ENCODE measurements at regions not wholly inside any gene's neighbourhood (a gene's known extent, or its start where the extent isn't known, plus 50 kb on each side); places are given as distances from the start of the nearest gene placed in this dataset.

DNA sequence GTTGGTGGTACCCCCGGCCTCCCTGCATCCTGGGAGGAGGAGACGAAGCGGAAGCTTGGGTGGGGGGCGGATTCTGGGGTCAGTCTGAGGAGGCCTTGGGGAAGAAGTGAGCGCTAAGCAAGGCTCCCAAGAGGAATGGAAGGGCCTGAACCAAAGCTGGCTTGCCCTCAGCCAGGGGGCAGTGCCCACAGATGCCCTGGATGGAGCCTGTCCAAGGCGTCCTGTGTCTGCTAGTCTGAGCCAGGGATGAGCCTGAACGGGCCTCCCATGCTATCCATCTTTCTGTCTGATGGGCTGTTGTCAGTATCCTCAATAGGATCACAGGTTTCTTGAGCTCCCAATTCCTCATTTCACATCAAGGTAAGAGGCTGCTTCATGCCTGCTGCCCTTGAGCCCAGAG, 122.3 kb upstream of the LHX1 start:
- no peak for DNase-seq (ENCODE audit: low read depth in 2 of 2, low spot score in 1 of 2)

DNA sequence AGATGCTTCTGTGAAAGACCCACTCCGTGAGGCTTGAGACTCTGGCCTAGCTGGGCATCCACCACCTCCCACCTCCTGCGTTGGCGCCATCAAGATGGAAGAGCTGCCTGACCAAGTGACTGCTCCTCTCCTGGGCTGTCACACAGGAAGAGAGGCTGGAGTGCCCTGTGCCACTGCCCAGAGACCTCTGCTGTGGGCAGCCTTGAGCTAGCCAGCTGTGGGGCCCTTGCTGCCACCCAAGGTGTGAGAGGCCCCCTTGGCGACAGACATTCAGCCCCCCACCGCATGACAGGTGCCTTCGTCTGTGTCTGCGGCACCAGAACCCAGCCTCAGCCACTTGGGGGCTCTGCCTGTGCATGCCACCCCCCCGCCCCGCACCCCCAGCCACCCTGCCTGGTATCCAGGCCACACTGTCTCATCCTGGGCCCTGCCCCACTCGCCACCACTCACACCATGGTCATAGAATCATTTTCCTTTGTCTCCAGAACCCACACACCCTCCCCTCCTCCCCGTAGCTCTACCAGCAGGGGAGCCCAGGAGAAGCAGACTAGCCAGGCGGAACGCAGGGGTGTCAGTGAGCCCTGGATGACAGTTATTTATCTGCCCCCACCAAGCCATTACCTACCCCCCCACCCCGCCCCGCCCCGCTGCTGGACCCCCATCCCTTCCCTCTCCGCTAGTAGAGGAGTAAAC, 120.9 kb upstream of the LHX1 start:
- no peak for DNase-seq (ENCODE audit: low read depth in 2 of 2, low spot score in 1 of 2)

DNA sequence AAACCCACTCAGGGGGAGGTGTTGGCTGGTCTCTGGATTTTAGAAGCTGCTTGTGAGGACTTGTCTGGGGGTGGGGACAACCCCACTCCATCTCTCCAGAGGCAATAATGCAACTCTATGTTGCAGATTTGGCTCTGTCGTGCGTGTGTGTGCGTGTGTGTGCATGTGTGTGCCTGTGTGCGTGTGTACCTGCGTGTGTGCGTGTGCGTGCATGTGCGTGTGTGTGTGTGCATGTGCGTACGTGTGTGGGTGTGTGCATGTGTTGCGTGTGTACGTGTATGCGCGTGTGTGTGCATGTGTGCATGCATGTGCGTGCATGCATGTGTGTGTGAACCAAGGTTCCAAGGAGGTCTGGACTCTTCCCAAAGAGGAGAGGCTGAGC, 120.4 kb upstream of the LHX1 start:
- DNase-seq (ENCODE audit: low read depth in 2 of 2, low spot score in 1 of 2), result no peak

DNA sequence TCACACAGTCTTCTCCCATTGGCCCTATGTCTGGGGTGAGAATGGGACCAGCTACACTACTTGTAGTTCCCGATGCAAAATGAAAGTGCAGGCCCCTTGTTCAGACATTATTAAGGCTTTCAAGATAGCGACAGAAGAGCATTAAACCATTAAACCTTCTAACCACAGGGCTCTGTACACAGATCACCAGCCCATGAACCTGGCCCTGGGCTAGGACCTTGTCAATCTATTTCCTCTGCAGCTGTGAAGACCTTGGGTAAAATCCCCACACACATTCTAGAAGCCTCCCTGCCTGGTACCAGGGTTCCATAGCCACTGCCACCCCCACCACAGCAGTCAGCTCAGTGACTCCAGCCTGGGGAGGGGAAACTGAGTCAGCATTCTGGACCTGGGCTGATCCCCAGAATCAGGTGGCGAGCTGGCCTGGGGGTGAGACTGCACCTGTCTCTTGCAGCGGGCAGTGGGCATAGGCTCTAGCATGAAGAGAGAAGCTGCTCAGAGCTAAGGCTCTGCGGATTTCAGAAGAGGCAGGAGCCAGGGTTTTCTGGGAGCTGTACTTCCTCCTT, 119.7 kb upstream of the LHX1 start:
- no peak for DNase-seq (ENCODE audit: low read depth in 2 of 2, low spot score in 1 of 2)

DNA sequence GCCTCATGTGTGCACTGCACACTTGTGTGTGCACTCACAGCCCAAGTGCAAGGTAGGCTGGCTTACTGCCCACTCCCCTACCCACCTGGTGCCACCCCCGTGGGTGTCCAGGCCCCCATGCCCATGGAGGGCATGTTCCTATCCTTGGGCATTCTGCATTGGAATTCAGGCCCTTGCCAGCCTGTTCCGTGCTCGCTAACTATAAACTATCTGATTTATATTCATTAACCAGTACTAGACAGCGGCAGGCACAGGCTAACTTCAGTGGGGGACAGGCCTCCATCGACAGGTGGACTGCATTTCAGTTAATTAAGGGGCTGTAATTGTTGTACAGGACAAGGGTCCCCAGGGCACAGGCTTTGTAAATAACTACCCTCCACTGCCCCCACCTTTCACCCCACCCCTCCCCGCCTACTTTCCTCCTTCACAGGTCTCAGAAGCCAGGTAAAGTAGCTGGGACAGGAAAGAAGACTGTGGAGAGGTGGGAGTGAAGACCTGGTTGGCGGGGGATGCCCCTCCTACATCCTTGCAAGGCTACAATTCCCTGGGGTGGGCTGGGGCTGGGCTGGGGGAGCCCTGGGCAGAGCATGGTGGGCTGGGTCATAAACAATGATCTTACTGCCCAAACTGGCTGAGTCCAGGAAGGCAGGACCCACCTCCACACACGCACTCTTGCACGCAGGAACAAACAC, 119.0 kb upstream of the LHX1 start:
- no peak for DNase-seq (ENCODE audit: low read depth in 2 of 2, low spot score in 1 of 2)

DNA sequence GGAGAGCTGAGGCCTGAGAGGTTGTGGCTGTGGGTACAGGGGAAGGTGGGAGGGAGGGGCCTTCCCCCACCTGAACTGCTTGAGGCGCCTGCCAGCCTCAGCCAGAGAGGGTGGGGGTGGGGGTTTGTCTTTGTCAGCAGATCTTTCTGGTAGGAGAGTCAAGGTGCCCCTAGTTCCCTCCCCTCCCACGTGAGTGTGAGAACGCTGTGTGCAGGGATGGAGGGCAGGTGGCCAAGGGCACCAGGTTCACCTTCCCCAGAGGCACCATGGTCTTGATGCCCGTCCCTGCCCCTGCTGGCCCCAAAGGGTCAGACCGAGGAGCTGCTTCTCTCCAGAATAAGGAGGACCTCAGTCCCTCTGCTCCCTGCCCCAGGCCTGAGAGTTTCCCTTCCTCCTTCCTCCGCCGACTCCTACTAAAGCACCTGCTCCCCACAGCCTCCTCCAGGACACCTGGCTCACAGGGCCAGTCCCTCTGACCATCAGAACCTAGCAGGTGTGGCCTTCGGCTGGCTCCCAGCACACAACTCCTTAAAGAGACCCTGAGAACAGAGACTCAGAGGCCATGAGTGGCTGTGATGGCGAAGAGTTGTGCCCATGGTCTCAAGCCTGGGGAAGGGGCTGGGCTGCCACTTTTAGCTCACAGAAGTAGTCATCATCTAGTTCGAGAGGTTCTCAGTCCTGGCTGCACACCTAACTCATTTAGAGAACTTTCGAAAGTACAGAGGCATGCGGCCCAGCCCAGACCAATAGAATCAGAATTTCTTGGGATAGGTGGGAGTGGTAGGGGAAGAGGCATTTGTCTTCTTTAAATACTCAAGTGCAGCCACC, 113.2 kb upstream of the LHX1 start:
- DNase-seq (ENCODE audit: low read depth in 2 of 2, low spot score in 1 of 2), result no peak

DNA sequence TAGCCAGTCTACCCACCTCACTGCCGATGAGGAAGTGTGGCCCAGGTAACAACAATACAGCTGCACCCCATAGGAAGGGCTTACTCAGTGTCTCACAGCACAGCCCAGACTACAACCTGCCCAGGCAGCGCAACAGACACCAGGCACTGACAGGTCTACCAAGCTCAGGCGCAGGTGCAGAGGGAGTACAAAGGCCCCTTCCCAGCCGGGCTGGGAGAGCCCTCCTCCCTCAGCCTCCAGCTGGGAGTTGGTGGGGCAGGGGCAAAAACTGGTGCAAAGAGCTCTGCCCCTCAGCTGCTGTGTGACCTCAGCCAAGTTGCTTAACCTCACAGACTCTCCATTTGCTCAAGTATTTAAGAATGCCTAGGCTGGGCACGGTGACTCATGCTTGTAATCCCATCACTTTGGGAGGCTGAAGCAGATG, 112.6 kb upstream of the LHX1 start:
- DNase-seq (ENCODE audit: low read depth in 2 of 2, low spot score in 1 of 2), result no peak

DNA sequence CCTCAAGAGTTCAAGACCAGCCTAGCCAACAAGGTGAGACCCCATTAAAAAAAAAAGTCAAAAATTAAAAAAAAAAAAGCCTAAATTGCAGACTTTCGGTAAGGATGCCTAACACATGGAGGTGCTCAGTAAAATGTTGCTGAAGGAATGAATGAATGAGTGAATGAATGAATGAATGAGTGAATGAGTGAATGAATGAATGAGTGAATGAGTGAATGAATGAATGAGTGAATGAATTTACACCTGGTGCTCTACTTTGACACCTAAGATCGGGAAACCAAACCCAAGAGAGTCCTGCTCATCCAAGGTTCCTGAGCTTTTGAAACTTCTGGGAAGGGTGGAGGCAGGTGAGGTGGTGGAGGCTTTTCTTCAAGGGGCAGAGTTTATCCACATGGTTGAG, 112.2 kb upstream of the LHX1 start:
- no peak for DNase-seq (ENCODE audit: low read depth in 2 of 2, low spot score in 1 of 2)

DNA sequence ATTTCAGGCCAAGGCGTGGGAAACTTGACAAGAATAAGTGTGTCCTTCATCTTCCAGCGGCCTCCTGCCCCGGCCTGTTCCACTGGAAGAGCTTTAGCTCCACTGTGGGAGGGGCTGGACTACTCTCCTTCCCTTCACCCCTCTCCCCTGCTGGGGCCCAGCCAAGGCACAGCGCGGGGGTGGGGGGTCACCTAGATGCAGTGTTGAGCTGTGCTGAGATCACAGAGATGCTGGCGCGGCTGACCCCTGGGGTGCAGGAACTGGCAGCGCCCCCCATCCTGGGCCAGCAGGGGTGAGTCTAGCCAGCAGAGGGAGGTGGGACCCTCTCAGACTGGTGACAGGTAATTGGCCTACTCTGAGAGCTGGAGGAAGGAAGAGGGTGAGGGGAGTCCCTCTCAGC, 111.8 kb upstream of the LHX1 start:
- DNase-seq (ENCODE audit: low read depth in 2 of 2, low spot score in 1 of 2), result no peak

DNA sequence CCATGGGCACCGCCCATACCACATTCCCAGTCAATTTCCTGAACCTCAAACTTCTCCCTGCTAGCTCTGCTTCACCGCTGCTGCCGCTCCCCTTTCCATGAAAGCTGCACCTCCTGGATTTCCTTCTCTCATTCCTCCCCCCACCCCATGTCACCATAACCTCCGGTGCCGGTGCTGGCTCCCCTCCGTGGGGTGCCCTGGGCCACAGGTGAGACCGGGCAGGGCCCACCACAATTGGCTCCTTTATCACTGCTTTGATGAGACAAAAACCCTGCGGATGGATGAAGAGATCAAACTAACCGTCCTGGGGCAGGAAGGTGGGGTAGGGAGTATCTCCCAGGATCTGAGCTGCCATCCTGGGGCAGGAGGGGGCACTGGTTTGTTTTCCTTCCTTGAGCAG, 111.3 kb upstream of the LHX1 start:
- no peak for DNase-seq (ENCODE audit: low read depth in 2 of 2, low spot score in 1 of 2)

DNA sequence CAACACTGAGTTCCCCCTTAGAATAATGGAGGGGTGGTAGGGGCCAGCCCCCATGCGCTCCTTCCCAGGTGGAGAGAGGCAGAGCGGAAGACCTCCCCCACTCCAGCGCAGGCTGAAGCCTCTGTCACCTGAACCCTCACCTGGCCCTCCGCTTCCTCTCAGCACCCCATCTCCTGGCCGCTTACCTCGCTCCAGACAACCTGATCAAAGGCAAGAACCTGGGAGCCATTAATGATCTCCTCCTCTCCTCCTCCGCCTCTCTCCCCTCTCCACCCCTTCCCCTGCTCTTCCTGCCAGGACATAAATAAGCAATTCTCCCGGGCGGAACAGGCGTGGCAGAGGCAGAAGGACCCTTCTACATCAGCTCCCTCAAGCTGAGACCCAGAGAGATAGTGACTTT, 110.2 kb upstream of the LHX1 start:
- DNase-seq (ENCODE audit: low read depth in 2 of 2, low spot score in 1 of 2), result no peak

DNA sequence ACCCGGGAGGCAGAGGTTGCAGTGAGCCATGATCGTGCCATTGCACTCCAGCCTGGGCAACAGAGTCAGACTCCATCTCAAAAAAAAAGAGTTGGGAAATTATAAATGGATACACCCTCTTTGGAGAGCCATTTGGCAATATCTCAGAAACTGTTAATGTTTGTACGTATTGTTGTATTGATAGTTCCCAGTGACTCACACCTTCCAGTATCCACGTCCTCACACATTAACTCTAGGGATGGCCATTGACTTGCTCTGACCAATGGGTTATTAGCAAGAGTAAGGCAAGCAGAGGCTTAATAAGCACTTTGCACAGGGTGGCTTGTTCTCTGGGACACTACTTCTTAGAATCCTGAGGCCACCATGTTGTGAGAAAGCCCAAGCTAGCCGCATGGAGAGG, 107.6 kb upstream of the LHX1 start:
- no peak for DNase-seq (ENCODE audit: low read depth in 2 of 2, low spot score in 1 of 2)

DNA sequence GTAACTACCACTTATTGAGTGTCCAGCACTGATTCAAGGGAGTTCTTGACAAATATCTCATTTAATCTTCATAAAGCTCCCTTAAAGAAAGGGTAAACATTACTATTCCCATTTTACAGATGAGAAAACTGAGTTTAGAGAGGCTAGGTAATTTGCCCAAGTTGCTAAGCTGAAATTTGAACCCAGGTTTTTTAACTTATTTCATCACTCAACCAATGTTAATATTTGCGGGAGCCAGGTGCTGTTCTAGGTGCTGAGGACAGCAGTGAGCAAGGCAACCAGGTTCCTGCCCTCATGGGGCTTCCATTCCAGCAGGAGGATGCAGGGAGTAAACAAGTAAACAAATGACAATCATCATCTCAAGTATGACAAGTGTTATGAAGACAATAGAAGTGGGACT, 104.0 kb upstream of the LHX1 start:
- no peak for DNase-seq (ENCODE audit: low read depth in 2 of 2, low spot score in 1 of 2)

DNA sequence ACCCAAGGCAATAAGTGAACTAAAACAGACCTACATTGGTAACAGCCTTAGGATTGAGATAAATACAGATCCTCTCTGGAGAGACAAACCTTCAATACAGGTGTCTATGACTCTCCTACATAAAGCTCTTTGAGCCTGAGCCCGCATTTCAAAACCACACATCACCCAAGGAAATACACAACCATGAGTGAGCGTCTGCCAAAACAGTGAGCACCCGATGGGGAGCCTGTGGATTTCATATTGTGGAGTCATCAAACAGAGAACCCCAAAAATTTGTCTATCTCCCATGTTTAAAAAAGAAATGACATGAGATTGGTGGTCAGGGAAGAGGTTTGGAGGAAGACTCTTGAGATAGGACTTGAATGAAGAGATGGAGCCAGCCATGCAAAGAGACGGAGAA, 102.2 kb upstream of the LHX1 start:
- no peak for DNase-seq (ENCODE audit: low read depth in 2 of 2, low spot score in 1 of 2)

DNA sequence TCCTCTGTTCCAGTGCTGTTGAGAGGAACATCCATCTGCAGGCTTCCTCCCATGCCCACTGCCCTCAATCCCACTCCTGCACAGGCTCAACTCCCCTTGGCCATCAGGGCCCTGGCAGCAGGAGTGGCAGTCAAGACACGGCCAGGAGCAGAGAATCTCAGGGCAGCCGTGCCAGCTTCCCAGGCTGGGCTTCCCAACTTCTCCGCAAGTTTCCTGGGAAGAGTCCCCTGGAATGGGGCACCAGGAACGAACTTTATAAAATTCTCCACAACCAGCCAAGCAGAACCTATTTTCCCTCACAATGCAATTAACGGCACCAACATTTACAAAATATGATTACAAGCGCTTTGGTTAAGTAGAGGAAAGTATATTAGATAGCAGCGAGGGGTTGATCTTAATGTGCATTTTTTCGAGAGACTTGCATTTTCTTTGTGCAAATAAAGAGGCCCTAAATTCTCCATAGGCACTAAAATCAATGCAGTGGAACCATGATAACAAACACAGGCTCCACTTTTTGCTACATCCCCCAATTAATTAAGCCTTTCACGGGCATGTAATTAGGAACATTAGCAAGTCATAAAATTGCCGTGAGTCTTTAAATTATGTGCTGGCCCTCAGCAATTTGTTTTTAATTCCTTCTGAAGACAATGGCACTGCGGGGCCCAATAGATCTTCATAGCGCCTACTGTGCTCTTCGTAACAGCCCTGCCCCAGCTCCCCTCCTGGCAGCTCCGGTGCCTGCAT, 99.9 kb upstream of the LHX1 start:
- DNase-seq (ENCODE audit: low read depth in 2 of 2, low spot score in 1 of 2), result no peak

DNA sequence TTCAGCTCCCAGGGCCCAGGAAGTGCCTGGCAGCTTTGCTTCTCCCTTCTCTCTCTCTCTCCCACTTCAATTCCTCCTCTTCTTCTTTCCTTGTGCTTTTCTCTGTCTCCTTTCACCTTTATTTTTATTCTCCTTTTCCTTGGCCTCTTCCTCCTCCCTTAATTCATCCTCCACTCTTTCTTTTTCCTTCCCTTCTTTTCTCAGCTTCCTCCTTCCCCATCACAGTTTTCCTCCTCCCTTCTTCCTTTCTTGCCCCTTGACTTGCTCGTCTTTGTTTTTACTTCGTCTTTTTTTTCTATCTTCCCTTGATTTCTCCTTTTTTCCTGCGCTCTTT, 99.4 kb upstream of the LHX1 start:
- no peak for DNase-seq (ENCODE audit: low read depth in 2 of 2, low spot score in 1 of 2)

DNA sequence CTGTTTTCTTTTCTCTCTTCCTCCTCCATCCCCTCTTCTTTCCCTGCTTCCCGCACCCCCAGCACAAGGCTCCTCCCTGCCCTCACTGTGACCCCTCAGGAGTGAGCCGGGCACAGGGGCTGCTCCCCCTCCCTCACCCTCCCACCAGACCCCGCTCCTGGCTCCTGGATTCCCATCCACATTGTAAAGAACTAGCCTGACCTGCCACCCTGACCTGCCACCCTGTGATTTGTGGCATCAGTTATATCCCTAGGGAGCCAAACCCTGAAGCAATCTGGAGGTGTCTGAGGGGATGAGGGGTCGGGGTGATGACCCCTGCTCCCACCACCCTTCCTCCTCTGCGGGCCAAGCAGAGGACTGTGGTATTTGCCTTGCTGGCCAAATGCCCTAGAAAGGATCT, 98.0 kb upstream of the LHX1 start:
- DNase-seq (ENCODE audit: low read depth in 2 of 2, low spot score in 1 of 2), result no peak

DNA sequence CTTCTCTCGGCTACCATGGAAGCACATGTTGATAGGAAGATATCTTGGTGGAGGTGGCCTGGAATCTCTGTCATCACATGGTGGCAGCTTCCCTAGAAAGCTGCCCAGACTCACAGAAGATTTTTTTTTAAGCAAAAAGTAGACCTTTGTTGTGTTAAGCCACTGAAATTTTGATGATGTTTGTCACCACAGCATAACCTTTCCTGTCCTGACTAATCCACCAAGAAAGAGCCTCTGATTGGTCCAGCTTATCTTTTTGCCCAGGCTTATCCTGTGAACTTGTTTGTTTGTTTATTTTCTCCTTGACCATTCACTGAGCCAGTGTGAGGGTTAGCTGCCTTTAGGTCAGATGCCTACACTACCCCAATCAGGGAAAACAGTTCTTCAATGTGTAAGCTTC, 96.5 kb upstream of the LHX1 start:
- DNase-seq (ENCODE audit: low read depth in 2 of 2, low spot score in 1 of 2), result no peak

DNA sequence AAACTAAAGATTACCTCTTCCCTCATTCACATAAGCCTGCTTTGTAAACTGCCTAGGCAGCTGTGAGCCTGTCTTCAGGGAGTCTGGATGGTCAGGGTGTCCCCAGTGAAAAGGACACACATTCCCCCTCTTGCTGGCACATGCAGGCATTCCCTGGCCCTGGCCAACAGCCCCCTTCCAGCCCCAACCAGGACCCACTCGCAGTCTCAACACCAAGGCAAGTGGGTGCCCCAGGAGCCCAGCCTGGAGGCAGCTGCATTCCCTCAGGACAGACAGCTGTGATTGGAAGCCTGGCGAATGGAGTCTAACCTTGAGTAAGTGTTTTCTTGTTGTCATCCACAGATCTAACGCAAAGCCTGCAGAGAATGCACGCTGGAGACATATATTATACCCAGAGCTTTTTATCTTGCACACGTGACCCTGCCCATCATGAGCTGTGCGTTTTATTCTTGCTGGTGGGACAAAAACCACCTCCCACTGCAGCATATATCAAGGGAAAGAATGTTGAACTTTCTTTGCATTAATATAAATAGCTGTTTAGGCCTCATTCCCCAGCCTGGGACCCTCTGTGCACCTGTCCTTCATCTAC, 95.0 kb upstream of the LHX1 start:
- no peak for DNase-seq (ENCODE audit: low read depth in 2 of 2, low spot score in 1 of 2)

DNA sequence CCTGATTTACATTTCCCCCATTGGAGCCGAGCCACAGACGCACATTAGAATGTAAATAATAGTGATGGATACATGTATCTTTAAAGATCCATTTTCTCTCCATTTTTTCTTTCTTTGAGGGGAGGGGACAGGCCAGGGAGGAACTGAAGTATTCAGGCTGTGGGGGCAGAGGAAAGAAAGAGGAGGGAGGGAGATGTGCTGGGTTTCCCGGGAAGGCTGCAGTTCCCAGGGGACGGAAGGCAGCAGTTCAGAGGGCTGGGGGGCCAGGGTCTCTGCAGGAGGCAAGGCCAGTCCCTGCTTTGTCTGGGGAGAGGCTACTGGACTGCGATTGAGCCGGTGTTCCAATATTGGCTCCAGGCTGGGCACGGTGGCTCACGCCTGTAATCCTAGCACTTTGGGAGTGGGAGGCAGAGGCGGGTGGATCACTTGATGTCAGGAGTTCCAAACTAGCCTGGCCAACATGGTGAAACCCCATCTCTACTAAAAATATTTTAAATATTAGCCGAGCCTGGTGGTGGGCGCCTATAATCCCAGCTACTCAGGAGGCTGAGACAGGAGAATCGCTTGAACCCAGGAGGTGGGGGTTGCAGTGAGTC, 94.2 kb upstream of the LHX1 start:
- DNase-seq (ENCODE audit: low read depth in 2 of 2, low spot score in 1 of 2), result no peak

DNA sequence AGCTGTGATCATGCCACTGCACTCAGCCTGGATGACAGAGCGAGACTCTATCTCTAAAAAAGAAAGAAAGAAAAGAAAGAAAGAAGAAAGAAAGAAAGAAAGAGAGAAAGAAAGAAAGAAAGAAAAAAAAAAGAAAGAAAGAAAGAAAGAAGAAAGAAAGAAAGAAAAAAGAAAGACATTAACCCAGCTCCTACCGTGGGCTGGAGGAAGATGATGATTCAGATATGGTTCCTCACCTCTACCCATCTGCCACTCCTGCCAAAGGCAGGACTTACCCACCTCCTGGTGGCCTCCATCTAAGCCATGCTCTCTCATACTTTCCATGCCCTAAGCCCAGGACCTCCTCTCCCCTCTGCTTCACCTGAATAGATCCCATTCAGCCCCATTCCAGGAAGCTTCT, 93.3 kb upstream of the LHX1 start:
- DNase-seq (ENCODE audit: low read depth in 2 of 2, low spot score in 1 of 2), result no peak

Data from stimulated activated CD8-positive, alpha-beta memory T cell treated with anti-CD3 and anti-CD28 coated beads, Interleukin-4, amount 100 ng/mL, for 4 hours (primary cell).